AG08396 (cell line): ENCODE measurements at regions not wholly inside any gene's neighbourhood (a gene's known extent, or its start where the extent isn't known, plus 50 kb on each side); places are given as distances from the start of the nearest gene placed in this dataset.

ENCODE experiments used
- DNase-seq: peaks from one replicate; pipeline ENCODE4 v3.0.0; 2012; ENCODE audit warnings: low spot score, mixed read lengths

DNA sequence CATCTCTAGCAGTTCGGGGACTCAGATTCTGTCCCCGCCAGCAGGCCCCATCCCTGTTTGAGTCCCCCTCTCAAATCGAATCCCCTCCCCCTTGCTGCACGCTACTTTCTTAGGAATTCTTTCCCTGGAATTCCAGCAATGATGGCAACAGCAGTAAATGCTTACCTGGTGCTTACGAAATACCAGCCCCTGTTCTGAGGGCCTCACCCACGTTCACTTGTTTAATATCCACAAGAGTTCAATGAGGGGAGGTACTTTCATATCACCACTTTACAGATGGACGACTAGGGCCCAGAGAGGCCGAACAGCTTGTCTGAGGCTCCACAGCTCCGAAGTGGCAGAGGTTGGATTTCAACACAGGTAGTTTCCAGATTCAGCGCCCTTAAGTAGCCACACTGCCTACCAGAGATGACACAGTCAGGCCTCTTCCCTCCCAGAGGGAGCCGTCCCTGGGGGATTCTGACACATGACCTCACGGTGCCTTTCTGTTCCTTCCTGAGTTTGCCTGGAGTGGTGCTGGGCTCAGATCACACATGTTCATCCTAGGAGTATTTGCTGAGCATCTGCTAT, 120.7 kb upstream of the GSE1 start:
- no peak for DNase-seq

DNA sequence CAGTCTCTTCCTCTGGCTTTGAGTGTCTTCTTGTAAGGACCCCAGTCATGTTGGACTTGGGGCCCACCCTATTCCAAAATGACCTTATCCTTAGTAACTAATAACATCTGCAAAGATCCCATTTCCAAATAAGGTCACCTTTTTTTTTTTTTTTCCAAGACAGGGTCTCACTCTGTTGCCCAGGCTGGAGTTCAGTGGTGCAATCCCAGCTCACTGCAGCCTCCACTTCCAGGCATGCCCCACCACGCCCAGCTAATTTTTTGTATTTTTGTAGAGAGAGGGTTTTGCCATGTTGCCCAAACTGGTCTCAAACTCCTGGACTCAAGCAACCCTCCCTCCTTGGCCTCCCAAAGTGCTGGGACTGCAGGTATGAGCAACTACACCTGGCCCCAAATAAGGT, 118.8 kb upstream of the GSE1 start:
- DNase-seq, result no peak

DNA sequence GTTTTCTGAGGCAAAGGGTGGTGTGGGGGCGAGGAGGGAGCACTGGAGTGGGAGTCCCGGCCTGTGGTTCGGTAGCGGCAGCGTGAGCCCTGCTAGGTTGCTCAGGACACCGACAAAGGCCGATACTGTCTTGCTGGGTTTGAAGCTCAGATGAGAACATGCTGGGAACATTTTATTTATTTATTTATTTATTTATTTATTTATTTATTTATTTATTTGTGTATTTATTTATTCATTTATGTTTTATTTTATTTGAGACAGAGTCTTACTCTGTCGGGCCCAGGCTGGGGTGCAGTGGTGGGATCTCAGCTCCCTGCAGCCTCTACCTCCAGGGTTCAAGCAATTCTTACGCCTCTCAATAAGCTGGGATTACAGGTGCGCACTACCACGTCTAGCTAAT, 117.9 kb upstream of the GSE1 start:
- no peak for DNase-seq

DNA sequence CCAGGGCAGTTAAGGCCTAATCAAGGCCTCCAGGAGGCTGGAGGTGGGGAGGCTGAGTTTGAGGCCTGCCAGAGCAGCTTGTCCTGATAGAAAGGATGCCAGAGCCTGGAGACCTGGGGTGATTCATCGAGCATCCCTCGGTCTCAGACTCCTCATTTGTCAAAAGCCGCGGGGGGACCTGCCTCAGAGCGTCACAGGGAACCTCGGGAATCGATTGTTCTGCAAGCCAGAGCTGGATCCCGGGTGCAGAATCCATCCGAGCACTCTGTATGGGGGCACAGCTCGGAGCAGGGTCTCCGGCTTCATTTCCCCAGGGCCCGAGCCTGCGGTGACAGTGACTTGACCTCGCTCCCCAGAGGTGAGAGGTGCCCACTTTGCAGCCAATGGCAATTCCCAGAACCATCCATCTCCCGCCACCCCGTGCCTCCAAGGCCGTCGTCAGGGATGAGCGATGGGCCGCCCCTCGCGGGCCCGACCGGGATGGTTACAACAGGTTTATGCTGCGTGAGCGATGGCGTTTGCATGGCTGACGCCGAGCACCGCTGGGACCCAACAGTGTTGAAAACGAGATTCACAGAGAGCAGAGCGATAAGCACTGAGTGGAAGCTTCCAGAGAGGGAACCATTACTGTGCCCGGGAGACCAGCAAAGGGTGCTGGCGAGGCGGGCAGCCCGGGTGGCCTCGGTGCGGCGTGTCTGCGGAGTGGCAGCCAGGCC, 117.1 kb upstream of the GSE1 start:
- DNase-seq, result no peak

DNA sequence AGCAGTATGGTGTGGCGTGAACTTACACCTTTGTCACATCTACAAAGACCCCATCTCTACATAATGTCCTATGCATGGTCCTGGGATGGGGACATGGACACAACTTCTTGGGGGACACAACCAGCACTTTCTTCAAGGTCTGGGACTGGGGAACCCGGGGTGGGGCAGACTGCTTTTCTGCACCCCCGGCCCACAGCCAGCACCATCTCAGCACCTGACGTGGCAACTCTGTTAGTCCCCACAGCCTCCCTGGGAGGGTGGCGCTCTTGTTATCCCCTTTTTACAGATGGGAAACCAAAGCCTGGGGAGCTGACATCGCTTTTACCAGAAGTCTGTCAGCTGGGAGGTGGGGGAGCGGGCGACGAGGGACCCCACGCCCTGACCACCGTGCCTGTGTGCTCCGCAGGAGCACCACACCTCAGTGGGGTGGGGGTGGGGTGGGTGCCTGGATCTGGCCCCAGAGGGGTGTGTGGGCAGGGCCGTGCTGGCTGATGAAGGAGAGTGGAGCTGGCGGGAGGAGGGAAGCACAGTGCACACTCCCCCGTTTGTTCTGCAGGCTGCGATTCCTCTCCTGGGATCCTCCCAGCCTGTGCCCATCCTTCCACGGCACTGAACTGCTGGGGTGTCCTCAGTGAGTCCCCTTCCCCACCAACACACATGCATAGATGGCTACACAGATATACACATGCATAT, 115.4 kb upstream of the GSE1 start:
- no peak for DNase-seq

DNA sequence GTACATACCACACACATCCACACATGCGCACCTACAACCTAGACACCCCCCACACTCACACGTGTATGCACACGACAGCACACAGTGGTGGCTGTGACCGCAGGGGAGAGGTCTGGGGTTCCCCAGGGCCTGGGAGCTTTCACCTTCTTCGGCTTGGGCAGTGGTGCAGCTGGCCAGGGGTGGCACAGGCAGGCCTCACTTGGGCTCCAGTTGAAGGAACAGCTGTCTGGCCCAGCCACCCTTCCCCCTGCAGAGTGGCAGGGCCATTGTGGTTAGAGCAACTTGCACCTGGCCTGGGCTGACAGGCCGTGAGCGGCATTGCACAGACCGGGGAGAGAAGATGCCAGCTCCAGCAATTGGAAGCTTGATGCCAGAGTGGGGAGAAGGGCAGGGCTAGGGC, 114.5 kb upstream of the GSE1 start:
- no peak for DNase-seq

DNA sequence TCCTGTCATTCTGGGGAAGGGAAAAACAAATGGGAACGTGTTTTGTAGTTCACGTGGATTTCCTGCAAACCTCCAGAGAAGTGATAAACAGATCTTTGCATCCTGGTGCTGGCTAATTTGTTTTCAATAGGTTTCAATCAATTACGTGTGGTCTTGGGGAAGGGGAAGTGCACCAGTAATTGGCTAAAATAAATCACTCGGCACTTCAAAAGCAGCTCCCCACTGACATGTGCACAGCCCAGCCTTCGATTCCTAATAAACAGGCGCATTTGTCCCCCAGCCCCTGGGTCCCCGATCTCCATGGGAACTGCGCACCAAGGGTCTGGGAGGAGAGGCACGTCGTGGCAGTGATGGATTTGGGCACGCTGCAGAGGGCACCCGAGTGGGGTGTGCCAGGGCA, 112.9 kb upstream of the GSE1 start:
- DNase-seq, result no peak

DNA sequence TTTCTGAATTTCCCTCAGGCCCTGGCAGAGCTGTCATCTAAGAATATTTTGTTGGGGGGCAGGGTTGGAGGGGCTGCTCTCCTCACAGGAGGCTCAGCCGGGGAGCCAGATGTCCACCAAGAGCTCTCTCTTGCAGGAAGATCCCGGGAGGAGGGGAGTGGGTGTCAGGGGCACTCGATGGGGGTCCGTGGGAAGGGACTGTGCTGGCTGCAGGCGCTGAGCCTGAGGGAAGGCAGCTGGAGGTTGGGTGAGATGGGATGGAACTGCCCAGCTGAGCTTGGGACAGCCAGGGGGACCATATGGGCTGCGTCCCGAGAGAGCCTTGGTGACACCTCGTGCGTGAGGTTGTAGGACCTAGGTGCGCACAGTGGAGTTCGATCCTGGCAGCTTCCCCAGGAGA, 111.2 kb upstream of the GSE1 start:
- DNase-seq, result no peak

DNA sequence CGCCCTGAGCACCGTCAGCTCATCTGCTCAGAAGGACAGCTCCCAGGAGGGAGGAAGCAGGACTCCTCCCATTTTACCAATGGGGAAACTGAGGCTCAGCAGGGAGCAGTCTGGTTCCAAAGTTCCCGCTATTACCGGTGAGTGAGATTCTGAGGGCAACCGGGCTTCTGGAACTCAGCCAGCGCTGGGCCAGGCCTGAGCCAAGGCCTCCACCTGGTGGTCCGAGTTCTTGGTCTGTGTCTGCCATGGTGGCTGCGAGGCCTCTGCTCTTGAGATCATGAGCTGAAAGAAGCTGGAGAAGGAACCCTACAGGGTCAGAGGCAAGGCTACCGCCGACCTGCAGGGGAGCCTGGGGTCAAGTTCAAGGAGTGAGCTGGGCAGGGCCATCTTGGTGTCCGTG, 110.8 kb upstream of the GSE1 start:
- no peak for DNase-seq

DNA sequence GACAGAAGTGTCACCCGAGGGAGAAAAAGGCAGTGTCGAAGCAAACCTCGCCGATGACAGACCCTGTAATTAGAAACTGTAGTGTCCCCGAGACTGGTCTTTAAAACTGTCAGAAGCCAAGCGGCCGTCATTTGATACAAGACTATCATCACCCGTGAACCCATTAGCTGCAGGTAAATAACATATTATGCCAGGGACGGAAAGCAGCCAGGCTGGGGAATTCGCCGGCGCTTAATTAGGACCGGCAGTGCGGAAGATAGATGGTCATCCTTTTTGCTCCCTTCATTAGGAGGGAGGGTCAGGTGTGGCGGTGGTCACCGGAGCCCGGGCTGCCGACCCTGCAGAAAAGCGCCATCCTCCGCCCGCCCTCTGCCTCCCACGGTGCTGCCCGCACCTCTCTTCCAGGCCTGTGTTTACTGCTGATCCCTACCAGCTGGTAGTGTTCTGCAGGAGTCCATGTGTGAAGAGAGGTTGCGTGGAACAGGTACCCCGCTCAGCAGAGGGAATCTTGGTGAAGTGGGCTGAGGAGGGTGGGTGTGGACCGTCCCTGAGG, 109.4 kb upstream of the GSE1 start:
- DNase-seq, result no peak

DNA sequence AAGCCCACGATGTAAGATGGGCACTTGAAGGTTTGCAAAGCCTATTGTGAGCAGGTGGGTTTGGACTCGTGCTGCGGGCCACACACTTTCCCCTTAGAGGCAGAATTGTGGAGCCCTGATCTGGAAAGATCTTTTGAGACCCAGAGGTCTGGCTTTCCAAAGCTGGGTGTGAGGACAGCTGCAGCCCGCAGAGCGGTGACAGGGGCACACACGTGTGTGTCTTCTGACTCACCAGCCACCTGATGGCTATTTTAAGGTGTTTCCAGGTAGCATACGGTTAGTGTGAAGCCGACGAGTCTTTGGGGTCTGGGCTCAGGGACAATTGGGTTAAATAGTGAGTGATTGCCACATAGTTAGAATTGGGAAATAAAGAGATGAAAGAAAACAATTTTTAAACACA, 108.9 kb upstream of the GSE1 start:
- no peak for DNase-seq

DNA sequence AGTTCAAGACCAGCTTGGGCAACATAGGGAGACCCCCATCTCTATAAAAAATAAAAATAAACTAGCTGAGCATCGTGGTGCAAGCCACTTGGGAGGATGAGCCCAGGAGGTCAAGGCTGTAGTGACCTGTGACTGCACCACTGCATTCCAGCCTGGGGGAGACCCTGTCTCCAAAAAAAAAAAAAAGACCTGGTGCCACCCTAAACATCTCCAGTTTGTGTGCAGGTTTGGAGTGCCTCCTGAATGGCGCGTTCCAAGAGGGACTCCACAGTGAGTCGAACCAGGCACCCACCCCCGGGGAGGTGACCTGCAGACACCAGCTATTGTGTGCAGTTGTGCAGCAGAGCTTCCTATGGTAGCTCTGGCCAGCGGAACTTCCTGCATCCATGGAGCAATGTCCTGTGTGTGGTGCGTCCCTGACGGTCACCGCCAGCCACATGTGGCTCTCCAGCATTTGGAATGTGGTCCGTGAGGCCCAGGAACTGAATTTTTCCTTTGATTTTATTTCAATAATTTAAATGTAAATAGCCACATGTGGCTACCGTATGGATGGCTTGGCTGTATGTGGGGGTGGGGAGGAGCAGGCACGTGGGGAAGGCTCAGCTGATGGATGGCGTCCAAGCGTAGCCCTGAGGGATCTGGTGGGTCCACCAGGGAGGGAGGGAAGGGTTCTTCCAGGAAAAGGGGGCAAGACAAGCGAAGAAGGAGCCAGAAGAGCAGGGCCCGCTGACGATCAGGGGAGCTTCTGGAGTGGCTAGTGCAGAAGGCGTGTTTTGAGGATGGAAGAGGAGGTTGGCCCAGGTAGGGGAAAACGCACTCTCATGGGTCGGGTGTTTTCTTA, 107.1 kb upstream of the GSE1 start:
- no peak for DNase-seq

DNA sequence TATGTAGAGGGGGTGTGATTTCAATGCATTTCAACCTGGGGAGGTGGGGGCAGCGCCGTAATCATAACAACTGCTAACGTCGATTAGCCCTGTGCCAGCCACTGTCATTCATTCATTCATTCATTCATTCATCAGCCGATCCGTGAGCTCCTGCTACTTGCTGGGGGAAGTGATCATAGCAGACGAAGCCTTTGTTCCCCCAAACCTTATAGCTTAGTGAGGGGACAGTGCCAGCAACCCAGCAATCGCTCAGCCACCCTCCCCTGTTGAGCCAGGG, 106.5 kb upstream of the GSE1 start:
- DNase-seq, result no peak

DNA sequence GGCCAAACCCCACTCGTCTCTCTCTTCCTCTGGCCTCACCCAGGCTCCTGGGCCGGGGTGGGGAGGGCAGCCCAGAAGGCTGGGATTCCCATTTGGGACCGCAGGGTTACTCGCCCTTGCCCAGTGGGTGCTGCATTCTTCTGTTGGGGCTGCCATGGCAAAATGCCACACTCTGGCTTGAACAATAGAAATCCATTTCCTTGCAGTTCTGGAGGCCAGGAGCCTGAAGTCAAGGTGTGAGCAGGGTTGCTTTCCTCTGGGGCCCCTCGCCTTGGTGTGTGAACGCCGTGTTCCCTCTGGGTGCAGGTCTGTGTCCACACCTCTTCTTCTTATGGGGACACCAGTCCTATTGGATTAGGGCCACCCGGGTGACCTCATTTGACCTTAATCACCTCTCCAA, 105.8 kb upstream of the GSE1 start:
- no peak for DNase-seq

DNA sequence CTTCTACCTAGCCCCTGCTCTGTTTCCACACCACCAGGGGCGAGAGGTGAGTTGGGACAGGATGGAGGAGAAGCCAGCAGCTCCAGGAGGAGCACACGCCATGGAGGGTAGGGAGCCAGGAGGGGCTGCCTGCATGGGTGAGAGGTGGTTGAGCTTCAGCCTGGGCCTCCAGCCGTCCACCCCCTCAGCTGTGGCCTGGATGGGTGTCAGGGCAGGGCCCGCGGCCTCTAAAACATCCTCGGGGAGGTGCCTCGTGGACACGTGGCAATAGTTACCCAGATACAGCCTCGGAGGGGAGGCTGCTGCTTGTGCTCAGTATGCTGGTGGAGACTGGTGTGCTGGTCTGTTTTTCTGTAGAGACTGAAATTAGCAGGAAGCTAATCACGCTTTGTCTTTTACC, 104.7 kb upstream of the GSE1 start:
- DNase-seq, result no peak

DNA sequence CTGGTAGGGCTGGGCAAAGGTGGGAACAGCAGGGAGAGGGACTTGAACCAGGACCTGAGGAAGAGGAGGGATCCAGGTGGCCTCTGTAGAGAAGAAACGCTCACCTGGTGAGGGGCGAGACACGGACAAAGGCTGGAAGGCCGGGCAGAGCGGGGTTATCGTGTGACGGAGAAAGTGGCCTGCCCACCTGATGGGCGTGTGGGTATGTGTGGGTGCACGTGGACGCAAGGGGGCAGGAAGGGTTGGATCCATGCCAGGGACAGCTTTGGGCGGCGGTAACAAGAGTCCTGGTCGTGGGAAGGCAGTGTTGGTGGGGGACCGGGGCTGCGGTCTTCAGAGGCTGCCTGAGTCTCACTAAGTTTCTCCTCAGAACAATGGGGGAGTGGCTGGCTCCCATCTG, 104.1 kb upstream of the GSE1 start:
- DNase-seq, result no peak

DNA sequence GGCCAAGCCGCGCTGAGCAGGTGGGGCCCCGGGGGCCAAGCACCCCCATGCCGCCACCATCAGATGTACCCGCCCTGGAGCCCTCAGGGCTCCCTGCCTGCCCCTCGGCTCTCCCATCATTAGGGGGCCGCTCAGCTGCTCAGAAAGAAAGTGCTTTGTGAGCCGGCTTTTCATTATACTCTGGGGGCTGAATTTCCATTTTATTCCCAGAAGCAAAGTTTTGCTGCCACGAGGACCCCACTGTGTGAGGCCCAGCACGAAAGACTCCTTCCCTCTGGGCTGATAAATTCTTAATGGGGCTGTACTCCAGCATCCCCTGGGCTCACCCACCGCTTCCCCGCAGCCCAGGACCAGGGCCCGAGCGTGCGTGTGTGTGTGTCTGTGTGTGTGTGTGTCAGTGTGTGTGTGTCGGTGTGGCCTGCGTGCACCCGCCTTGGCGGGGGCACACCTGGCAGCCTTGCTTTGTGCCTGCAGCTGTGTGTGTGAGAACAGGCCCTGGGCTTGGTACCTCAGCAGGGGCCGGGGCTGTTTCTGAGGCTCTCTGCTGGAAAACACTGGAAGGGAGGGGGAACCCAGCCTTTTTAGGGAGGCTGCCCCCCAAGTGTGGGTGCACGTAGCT, 103.0 kb upstream of the GSE1 start:
- DNase-seq, result no peak

DNA sequence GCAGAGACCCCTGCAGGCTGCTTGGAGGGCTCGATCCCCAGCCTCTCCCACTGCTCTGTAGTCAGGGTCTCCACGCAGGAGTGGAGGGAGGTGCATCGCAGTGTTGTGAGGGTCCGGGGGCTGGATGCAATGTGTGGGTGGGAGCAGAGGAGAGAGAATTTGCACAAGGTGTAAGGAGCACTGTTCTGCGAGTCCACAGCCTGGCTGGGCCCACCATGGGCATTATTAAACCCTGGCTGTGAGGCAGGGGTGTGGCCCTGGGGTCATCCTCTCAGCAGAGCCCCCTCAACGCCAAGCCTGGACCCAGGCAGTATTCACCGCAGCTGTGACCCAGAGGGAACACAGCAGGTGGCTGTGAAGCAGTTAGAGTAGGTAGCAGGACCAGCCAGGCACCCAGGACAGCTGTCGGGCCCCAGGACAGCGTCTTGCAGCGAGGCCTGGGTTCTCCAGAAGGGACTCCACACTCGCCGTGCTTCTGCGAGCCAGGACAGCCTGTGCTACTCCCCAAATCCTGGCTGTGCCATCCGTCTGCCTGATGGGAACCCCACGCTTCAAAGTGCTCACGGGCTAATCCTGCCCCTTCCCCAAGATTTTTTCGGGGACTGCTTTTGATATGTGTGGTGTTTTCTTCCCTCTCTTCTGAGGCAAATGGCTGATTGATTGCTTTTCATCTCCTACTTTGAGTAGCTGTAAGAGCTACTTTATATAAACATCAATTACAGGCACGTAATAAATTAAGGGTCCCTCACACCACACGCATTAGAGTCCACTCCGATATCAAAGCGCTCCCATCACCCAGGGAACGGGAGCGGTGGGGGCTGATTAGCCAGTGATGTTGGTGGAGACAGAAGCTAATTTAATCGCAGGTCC, 100.9 kb upstream of the GSE1 start:
- no peak for DNase-seq

DNA sequence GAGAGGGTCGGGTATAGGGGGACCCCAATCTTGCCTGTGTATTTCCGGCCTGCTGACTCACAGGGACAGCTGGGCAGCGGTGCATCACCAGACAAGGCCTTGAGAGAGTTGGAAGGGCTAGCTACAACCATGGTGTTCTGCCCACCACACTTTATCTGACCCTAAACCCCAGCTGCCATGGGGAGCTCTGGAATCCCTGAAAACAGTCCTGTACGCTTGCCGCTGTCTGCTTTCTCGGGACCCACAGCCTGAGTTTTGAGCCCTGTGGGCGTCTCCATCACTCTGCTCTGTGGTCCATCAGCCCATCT, 100.4 kb upstream of the GSE1 start:
- DNase-seq, result peak; percentile 43

DNA sequence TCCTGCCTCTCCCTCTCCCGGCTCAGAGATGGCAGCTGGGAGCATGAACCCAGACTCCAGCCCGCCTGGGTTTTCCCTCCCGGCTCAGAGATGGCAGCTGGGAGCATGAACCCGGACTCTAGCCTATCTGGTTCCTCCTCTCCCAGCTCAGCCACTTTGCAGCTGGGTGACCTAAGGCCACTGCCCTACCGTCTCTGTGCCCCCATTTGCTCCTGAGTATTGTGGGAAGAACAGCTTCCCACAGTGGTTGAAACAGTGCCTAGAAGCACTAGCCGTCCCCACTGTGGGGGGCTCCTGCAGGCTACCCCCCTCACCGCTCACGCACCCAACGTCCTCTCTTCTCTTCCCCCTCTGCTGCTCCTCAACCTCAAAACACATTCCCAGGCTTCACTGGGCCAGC, 99.9 kb upstream of the GSE1 start:
- no peak for DNase-seq

DNA sequence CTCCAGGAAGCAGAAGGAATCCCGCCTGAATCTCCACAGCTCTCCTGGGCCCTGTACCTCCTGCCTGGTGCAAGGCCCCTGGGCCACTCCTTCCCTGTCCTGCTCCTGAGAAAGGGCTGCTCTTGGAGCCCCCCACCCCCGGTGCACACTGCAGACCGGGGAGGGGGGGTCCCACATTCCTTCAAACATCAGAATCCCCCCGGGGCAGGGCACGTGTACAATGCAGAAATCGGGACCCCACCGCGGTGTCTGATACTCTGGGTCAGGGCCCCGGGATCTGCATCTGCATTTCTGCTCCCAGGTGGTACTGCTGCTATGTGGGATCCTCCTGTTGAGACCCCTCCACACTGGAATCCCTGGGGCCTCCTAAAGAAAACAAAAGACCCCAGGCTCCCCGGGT, 99.5 kb upstream of the GSE1 start:
- DNase-seq, result no peak

DNA sequence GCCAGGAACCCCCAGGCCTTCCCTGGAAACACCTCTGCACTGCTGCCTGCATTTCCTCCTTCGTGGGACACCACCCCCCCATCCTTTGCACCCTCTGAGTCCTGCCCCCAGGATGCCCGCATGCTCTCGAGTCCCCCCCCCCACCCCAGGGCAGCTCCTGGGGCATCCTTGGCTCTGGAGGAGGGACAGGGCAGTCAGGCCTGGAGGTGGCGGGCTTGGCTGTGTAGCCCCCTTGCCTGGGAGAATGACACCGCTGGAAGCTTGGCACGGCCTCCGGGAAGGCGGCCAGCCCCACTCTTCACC, 98.9 kb upstream of the GSE1 start:
- no peak for DNase-seq
